Breast epithelium (tissue), 4 donors: ENCODE measurements at regions not wholly inside any gene's neighbourhood (a gene's known extent, or its start where the extent isn't known, plus 50 kb on each side); places are given as distances from the start of the nearest gene placed in this dataset.
"Not testable (repeated sequence)": the region's sequence is repeated elsewhere in the genome, so short reads cannot be mapped to it uniquely, and the experiment has no call there.

Experiments
- DNase-seq, 2 donors: peaks; one replicate each; pipeline ENCODE4 v3.0.0-alpha.2; 2019; ENCODE audit warnings: low spot score in 2 of 2
- H3K27ac ChIP-seq, 2 donors: fragments of 200-600 bp; sonication (generic) in 1 of 2; one replicate each; pipeline ENCODE4 v1.5.1; 2016 to 2019; ENCODE audit warnings: mild to moderate bottlenecking in 1 of 2
- H3K27me3 ChIP-seq, 2 donors: fragments of 200-600 bp; sonication (generic) in 1 of 2; one replicate each; pipeline versions ENCODE4 v1.5.1 to v1.6.0; 2017 to 2019; ENCODE audit warnings: control low read depth in 1 of 2, mild to moderate bottlenecking in 1 of 2
- H3K36me3 ChIP-seq: fragments of 200-600 bp; one replicate; pipeline ENCODE4 v1.5.1; 2019
- H3K4me1 ChIP-seq, 2 donors: fragments of 200-600 bp; sonication (generic); one replicate each; pipeline ENCODE4 v1.5.1; 2016 to 2019; ENCODE audit warnings: control low read depth in 1 of 2
- H3K4me3 ChIP-seq, 3 donors: fragments of 200-600 bp; sonication (generic); 1 replicate in 2 of 3; 2 replicates in 1 of 3; pipeline ENCODE4 v1.5.1; 2016 to 2019; ENCODE audit warnings: mild to moderate bottlenecking in 3 of 3, moderate library complexity in 2 of 3
- H3K9me3 ChIP-seq, 2 donors: fragments of 200-600 bp; sonication (generic) in 1 of 2; one replicate each; pipeline ENCODE4 v1.5.1; 2016 to 2019; ENCODE audit warnings: control low read depth in 1 of 2
- POLR2A ChIP-seq: fragments of 450-650 bp; IDR thresholded peaks from one replicate; pipeline ENCODE4 v1.6.1; 2016; ENCODE audit warnings: antibody characterized with exemption, mild to moderate bottlenecking, moderate library complexity
- POLR2AphosphoS5 ChIP-seq, 3 donors: sonication (generic); formaldehyde crosslinking; IDR thresholded peaks; one replicate each; pipeline ENCODE4 v1.6.1; 2017; ENCODE audit warnings: antibody characterized with exemption in 3 of 3
- intact Hi-C: fragments of 100-400 bp; cut with DNase I; formaldehyde crosslinking; loops from one replicate; pipeline ENCODE4 v1.15.1; 2023; ENCODE audit warnings: low total_unique reads
- TF ChIP-seq, protein P1 (sequence below), 3 donors: fragments of 450-650 bp; IDR thresholded peaks; one replicate each; pipeline ENCODE4 v1.5.1; 2016 to 2017; ENCODE audit warnings: antibody characterized with exemption in 3 of 3, mild to moderate bottlenecking in 3 of 3, moderate library complexity in 3 of 3

DNA sequence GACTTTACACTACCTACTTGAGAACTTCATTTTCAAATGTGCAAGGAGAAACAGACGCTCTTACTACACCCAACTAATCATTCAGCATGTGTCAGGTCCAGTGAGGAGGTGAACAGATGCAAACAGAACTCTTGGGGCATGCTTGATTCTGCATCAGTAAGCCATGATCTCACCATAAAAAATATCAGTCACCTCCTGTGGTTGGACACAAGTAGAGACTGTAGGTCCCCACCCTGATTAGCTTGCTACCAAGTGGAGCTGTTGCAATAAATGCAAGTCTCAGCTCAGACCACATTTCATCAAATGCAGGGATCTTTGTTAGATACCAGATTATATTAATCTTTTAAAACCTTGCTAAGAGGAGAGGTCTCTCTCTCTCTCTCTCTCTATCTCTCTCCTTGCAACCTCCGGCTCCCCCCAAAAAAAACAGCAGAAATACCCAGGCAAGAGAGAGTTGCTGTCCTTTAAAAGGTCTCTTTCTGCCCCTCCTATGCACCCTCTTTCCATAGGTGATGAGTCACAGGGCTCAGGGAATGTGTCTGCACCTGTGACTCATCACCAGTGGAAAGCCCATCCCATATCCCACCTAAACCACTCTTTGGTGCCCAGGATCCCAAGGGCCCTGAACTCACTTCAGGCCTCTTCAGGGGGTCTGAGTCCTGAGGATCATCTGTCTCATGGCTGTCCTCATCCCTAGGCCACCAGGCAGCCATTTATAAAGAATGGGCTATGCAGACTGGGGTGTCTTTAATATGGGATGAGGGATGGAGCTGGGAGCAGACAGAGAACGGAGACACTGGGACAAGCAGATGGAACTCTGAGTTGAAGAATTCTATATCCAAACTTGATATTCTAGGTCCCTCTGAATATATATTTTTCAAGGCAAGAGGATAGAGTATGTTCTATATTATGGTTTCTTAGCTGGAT lies 154.5 kb downstream of the QRSL1 start:
- Histone ChIP-seq H3K27me3 (no peaks in the 10 kb centered on the region), H3K27ac (no peak overlapping the region), H3K9me3 (no peaks in the 10 kb centered on the region), H3K4me1 (no peaks in the 10 kb centered on the region), H3K4me3 (no peak overlapping the region), H3K36me3 (no peaks in the 10 kb centered on the region)
- intact Hi-C loops, result no loop called here
- DNase-seq, result no peak
- no peak for TF ChIP-seq POLR2AphosphoS5 (IDR thresholded peaks at IDR 0.05)

DNA sequence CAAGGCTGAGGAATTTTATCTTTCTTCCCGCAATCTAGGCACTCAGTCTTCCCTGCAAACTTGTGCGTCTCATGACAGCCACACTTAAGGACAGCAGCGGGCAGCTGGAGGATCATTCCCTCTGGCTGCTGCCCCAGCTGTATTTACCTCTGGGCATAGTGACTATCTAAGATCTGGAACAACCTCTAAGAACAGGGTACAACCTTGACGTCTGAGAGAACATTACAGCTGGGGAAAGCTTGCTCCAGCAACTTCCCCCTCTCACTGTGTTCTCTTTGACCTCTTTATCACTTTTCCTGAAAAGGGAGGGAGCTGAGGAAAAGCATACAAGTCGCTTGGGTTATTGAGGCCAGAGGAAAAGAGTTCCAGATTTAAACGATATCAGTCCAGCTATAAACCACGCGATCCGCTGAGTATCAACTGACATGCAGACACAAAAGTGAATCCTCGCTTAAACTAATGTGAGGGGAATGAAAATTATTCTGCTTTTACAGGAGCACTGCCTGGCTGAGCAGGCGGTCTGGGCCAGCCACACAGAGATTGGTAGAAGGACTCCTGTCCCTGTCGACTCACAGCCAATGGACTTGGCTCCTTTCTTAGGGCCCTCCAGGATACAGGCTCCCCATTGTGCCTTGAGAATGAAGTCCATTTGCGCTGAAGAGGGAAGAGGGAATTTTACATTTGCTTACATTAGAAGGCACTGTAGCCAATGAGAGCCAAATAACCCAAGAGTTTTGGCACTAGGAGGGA lies 153.3 kb downstream of the QRSL1 start:
- H3K9me3 ChIP-seq, result no peaks in the 10 kb centered on the region
- intact Hi-C loops, result no loop called here
- peak in 1 of 3 donors; percentile 33 for TF ChIP-seq POLR2AphosphoS5 (IDR thresholded peaks at IDR 0.05)
- TF ChIP-seq, protein P1, sequence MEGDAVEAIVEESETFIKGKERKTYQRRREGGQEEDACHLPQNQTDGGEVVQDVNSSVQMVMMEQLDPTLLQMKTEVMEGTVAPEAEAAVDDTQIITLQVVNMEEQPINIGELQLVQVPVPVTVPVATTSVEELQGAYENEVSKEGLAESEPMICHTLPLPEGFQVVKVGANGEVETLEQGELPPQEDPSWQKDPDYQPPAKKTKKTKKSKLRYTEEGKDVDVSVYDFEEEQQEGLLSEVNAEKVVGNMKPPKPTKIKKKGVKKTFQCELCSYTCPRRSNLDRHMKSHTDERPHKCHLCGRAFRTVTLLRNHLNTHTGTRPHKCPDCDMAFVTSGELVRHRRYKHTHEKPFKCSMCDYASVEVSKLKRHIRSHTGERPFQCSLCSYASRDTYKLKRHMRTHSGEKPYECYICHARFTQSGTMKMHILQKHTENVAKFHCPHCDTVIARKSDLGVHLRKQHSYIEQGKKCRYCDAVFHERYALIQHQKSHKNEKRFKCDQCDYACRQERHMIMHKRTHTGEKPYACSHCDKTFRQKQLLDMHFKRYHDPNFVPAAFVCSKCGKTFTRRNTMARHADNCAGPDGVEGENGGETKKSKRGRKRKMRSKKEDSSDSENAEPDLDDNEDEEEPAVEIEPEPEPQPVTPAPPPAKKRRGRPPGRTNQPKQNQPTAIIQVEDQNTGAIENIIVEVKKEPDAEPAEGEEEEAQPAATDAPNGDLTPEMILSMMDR (IDR thresholded peaks at IDR 0.05), result no peak
- TF ChIP-seq POLR2A, result no peak
- no peaks in the 10 kb centered on the region for H3K36me3 ChIP-seq
- no peak for DNase-seq
- H3K27me3 ChIP-seq, result no peaks in the 10 kb centered on the region
- H3K4me1 ChIP-seq, result no peaks in the 10 kb centered on the region
- no peak overlapping the region for H3K4me3 ChIP-seq
- H3K27ac ChIP-seq, result peak overlapping the region in 1 of 2 donors; percentile 33

DNA sequence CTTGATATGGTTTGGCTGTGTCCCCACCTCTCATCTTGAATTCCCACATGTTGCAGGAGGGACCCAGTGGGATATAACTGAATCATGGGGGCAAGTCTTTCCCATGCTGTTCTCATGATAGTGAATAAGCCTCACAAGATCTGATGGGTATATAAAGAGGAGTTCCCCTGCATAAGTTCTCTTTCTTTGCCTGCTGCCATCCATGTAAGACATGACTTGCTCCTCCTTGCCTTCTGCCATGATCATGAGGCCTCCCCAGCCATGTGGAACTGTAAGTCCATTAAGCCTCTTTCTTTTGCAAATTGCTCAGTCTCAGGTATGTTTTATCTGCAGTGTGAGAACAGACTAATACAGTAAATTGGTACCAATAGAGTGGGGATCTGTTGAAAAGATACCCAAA lies 150.2 kb downstream of the QRSL1 start:
- H3K36me3 ChIP-seq, H3K4me3 ChIP-seq, H3K27me3 ChIP-seq, H3K9me3 ChIP-seq, H3K27ac ChIP-seq, intact Hi-C loops, DNase-seq, H3K4me1 ChIP-seq: not testable (repeated sequence)

- intact Hi-C loops, result no loop called here
- peaks cover 0 to 2% of the 10 kb centered on the region in 2 donors for H3K4me1 ChIP-seq
- DNase-seq, result no peak
- H3K27me3 ChIP-seq, result no peaks in the 10 kb centered on the region
- TF ChIP-seq POLR2AphosphoS5 (IDR thresholded peaks at IDR 0.05), result no peak
- TF ChIP-seq, protein P1 (IDR thresholded peaks at IDR 0.05), result no peak
- no peak for TF ChIP-seq POLR2A
- H3K27ac ChIP-seq, result no peak overlapping the region
- no peaks in the 10 kb centered on the region for H3K36me3 ChIP-seq
- H3K4me3 ChIP-seq, result no peak overlapping the region
- no peaks in the 10 kb centered on the region for H3K9me3 ChIP-seq
Measured at GRCh38 chr6:106778943-106779342, 149.6 kb downstream of the QRSL1 start.

DNA sequence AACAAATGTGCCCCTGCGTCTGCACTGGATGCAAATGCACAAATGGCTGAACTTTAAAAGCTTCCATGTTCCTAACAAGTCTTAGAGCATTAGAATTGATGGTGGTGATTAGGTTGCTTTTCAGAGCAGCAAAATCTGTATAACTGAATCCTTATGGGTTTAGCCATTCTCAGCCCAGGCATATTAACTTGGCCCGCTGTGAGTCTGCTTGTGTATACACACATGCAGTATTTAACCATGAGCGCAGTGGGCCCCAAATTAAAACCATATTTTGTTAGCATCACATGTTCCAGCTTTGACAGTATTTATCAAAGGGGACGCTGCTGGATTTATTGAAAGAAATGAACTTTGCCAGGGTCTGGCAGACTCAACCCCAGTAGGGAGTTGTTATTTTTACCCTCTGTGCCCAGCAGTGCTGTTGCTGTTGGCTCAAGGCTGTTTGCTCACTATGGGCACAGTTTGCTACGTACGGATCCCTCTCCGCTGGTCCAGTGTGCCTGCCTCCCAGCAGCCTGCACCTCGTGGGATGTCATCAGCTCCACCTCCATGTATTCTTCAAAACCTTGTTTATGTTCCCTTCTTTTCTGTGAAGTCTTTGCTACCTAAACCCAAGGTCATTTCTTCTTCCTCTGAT lies 144.7 kb downstream of the QRSL1 start:
- H3K27ac ChIP-seq, result peak overlapping the region; percentile 69 to 79
- no peaks in the 10 kb centered on the region for H3K27me3 ChIP-seq
- DNase-seq, result no peak
- H3K9me3 ChIP-seq, result peaks cover 0 to 11% of the 10 kb centered on the region in 2 donors
- no peaks in the 10 kb centered on the region for H3K36me3 ChIP-seq
- intact Hi-C loops, result no loop called here
- no peak for TF ChIP-seq POLR2A
- no peak for TF ChIP-seq POLR2AphosphoS5 (IDR thresholded peaks at IDR 0.05)
- TF ChIP-seq, protein P1 (IDR thresholded peaks at IDR 0.05), result no peak
- peaks cover 0 to 7% of the 10 kb centered on the region in 2 donors for H3K4me1 ChIP-seq
- H3K4me3 ChIP-seq, result no peak overlapping the region
